ENCODE measurements at regions not wholly inside any gene's neighbourhood (a gene's known extent, or its start where the extent isn't known, plus 50 kb on each side); places are given as distances from the start of the nearest gene placed in this dataset.

DNA sequence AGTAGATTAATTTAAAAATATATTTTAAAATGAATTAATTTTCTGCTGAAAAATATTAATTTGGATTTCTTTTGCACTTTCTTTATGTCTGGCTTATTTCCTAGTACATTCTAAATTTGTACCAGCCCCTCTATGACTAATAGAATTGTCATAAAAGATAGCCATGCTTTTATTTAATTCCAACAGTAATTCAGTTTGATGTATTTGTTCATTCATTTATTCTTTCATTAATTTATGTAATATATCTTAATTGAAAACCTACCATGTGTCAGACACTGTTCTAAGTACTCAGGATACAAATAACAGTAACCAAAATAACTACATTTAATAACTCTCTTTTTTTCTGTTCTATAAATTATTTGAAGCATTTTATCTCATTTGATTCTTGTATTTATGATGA, 264.0 kb upstream of the CCDC179 start:
- Histone ChIP-seq H3K9me3 (ENCODE audit: low read depth, low read length, poor library complexity, severe bottlenecking) (no peaks in the 10 kb centered on the region), H3K4me3 (ENCODE audit: low read depth, low read length, poor library complexity, severe bottlenecking) (no peak overlapping the region), H3K27me3 (replicated peaks; ENCODE audit: insufficient read depth, low read depth, low read length, poor library complexity) (no peaks in the 10 kb centered on the region), H3K36me3 (ENCODE audit: insufficient read depth, low read length, poor library complexity, severe bottlenecking) (no peaks in the 10 kb centered on the region), H3K4me1 (ENCODE audit: insufficient read depth, low read length, poor library complexity, severe bottlenecking) (no peaks in the 10 kb centered on the region), H3K27ac (ENCODE audit: low read depth, low read length, poor library complexity, severe bottlenecking) (no peak overlapping the region)
- intact Hi-C loops (cut with micrococcal nuclease; ENCODE audit: unreplicated experiment) = no loop called here
- no peak for TF ChIP-seq EZH2 (IDR thresholded peaks at IDR 0.05; ENCODE audit: borderline replicate concordance, low read depth, low read length, poor library complexity, severe bottlenecking)
- TF ChIP-seq CTCF (conservative IDR thresholded peaks at IDR 0.05; ENCODE audit: low read depth, low read length) = no peak
- CTCF ChIA-PET = no interaction called here
- DNase-seq (ENCODE audit: low spot score) = no peak
- no TSS peak for BruUV-seq (replicated peaks)
- POLR2A ChIA-PET (ENCODE audit: low non-redundant PET) = no interaction called here

DNA sequence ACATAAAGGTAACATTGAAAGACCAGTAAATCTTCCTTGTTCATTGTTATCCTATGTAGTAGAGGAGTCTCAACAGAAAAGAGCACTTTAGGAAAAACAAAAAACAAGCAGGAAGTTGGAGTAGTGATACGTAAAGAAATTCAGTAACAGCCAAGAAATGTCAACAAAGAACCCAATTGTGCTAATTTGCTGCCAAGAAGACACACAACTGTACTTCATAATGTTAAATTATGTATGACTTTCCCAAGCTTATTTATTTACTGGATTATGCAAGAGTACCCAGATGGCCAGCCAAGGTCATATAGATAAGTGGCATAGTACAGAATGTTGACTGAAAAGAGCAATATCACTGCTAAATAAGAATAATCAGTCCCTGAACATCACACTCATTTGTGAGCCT, 264.7 kb upstream of the CCDC179 start:
- no peak for TF ChIP-seq EZH2 (IDR thresholded peaks at IDR 0.05; ENCODE audit: borderline replicate concordance, low read depth, low read length, poor library complexity, severe bottlenecking)
- no peak for TF ChIP-seq CTCF (conservative IDR thresholded peaks at IDR 0.05; ENCODE audit: low read depth, low read length)
- Histone ChIP-seq H3K4me1 (ENCODE audit: insufficient read depth, low read length, poor library complexity, severe bottlenecking) (no peaks in the 10 kb centered on the region), H3K4me3 (ENCODE audit: low read depth, low read length, poor library complexity, severe bottlenecking) (no peak overlapping the region), H3K36me3 (ENCODE audit: insufficient read depth, low read length, poor library complexity, severe bottlenecking) (no peaks in the 10 kb centered on the region), H3K27ac (ENCODE audit: low read depth, low read length, poor library complexity, severe bottlenecking) (no peak overlapping the region), H3K9me3 (ENCODE audit: low read depth, low read length, poor library complexity, severe bottlenecking) (no peaks in the 10 kb centered on the region), H3K27me3 (replicated peaks; ENCODE audit: insufficient read depth, low read depth, low read length, poor library complexity) (no peaks in the 10 kb centered on the region)
- intact Hi-C loops (cut with micrococcal nuclease; ENCODE audit: unreplicated experiment) = no loop called here
- ChIA-PET CTCF (no interaction called here), POLR2A (ENCODE audit: low non-redundant PET) (no interaction called here)
- DNase-seq (ENCODE audit: low spot score) = no peak
- no TSS peak for BruUV-seq (replicated peaks)

DNA sequence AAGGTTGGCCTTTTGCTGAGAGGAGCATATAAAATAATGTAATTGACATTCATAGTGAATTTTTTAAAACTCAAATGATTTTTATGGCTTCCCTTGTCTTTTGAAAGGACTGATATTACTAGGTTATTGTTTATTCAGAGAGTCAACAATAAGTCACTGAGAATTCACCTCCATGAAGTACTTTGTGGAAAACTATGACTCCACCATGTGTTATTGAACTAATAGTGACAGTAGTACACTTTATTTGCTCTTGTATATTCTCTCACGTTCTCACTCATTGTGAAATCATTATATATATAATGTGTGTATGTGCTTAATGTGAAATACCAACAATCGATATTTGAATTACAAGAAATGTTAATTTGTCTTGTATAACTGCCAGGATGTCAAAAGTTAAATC, 267.4 kb upstream of the CCDC179 start:
- POLR2A ChIA-PET (ENCODE audit: low non-redundant PET) = no interaction called here

More for the DNA sequence above, 267.4 kb upstream of the CCDC179 start:
- no peak for DNase-seq (ENCODE audit: low spot score)
- H3K36me3 ChIP-seq (ENCODE audit: insufficient read depth, low read length, poor library complexity, severe bottlenecking) = no peaks in the 10 kb centered on the region
- no peak overlapping the region for H3K27ac ChIP-seq (ENCODE audit: low read depth, low read length, poor library complexity, severe bottlenecking)
- BruUV-seq (replicated peaks) = no TSS peak
- no peaks in the 10 kb centered on the region for H3K4me1 ChIP-seq (ENCODE audit: insufficient read depth, low read length, poor library complexity, severe bottlenecking)
- H3K4me3 ChIP-seq (ENCODE audit: low read depth, low read length, poor library complexity, severe bottlenecking) = no peak overlapping the region
- TF ChIP-seq EZH2 (IDR thresholded peaks at IDR 0.05; ENCODE audit: borderline replicate concordance, low read depth, low read length, poor library complexity, severe bottlenecking) (no peak), CTCF (conservative IDR thresholded peaks at IDR 0.05; ENCODE audit: low read depth, low read length) (no peak)
- no peaks in the 10 kb centered on the region for H3K27me3 ChIP-seq (replicated peaks; ENCODE audit: insufficient read depth, low read depth, low read length, poor library complexity)
- H3K9me3 ChIP-seq (ENCODE audit: low read depth, low read length, poor library complexity, severe bottlenecking) = no peaks in the 10 kb centered on the region
- CTCF ChIA-PET = no interaction called here
- intact Hi-C loops (cut with micrococcal nuclease; ENCODE audit: unreplicated experiment) = no loop called here
